ENCODE measurements at regions not wholly inside any gene's neighbourhood (a gene's known extent, or its start where the extent isn't known, plus 50 kb on each side); places are given as distances from the start of the nearest gene placed in this dataset.
"Not testable (repeated sequence)": the region's sequence is repeated elsewhere in the genome, so short reads cannot be mapped to it uniquely, and the experiment has no call there.

GRCh38 chr4:134072137-134072536 is 129.5 kb downstream of the PABPC4L start:
- TF ChIP-seq, protein P1, sequence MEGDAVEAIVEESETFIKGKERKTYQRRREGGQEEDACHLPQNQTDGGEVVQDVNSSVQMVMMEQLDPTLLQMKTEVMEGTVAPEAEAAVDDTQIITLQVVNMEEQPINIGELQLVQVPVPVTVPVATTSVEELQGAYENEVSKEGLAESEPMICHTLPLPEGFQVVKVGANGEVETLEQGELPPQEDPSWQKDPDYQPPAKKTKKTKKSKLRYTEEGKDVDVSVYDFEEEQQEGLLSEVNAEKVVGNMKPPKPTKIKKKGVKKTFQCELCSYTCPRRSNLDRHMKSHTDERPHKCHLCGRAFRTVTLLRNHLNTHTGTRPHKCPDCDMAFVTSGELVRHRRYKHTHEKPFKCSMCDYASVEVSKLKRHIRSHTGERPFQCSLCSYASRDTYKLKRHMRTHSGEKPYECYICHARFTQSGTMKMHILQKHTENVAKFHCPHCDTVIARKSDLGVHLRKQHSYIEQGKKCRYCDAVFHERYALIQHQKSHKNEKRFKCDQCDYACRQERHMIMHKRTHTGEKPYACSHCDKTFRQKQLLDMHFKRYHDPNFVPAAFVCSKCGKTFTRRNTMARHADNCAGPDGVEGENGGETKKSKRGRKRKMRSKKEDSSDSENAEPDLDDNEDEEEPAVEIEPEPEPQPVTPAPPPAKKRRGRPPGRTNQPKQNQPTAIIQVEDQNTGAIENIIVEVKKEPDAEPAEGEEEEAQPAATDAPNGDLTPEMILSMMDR (IDR thresholded peaks at IDR 0.05) = no peak
- Histone ChIP-seq H3K27ac (no peak overlapping the region), H3K4me3 (no peak overlapping the region)
- DNase-seq (ENCODE audit: low spot score) = no peak

DNA sequence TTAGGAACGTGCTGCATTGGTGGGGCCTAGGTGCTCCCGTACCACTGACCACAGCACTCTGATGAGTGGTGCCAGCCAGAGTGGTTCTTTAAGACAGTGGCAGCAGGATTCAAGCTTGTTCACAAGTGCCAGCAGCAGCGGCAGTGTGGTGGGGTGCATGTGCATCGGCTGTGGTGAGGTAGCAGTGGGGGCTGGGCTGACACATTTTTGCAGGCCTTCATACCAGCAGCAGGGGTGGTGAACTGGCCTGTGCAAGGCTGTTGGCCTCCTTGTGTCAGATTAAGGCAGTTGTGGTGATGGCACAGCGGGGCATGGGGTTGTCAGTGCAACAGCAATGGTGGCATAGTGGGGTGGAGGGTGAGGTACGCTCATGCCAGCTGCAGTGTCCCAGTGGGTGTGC is 131.4 kb downstream of the PABPC4L start:
- Histone ChIP-seq H3K27ac (no peak overlapping the region), H3K4me3 (no peak overlapping the region)
- no peak for DNase-seq (ENCODE audit: low spot score)
- TF ChIP-seq, protein P1 (IDR thresholded peaks at IDR 0.05) = no peak

DNA sequence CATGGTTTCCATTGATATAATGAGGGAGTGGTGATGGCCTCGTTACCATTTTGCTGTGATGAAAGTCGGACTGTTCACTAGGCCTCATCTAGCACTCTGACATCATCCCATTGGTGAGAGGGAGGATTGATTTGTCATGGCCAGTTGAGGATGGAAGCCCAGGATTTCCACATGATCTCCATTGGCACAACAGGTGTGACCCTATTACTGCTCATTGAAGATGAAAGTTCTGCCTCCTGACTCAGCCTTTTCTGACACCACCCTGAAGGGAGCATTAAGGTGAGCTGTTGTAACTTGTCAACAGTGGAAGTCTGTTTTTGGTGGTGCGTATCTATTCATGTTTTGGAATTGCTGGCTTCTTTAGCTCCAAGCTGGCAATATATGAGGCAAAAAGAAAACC is 144.2 kb downstream of the PABPC4L start:
- H3K27ac ChIP-seq = no peak overlapping the region
- no peak for DNase-seq (ENCODE audit: low spot score)
- TF ChIP-seq, protein P1 (IDR thresholded peaks at IDR 0.05) = no peak
- no peak overlapping the region for H3K4me3 ChIP-seq

DNA sequence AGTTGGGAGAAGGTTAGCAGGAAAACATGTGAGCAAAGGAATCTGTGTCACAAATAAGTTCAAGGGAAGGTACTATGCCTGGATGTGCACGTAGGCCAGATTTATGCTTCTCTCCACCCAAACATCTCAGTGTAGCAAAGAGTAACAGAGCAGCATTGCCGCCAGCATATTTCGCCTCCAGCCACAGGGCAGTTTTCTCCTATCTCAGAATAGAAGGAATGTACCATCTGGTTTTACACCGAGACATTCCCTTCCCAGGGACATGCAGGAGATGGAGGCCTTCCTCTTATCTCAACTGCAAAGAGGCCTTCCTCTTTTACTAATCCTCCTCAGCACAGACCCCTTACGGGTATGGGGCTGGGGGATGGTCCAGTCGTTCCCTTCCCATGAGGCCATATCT is 155.4 kb downstream of the PABPC4L start:
- not testable (repeated sequence) for H3K27ac ChIP-seq; H3K4me3 ChIP-seq; DNase-seq (ENCODE audit: low spot score)

- DNase-seq (ENCODE audit: low spot score) = no peak
- TF ChIP-seq, protein P1 (IDR thresholded peaks at IDR 0.05) = no peak
- Histone ChIP-seq H3K27ac (no peak overlapping the region), H3K4me3 (no peak overlapping the region)
Measured at GRCh38 chr4:134045411-134045810, 156.2 kb downstream of the PABPC4L start.

DNA sequence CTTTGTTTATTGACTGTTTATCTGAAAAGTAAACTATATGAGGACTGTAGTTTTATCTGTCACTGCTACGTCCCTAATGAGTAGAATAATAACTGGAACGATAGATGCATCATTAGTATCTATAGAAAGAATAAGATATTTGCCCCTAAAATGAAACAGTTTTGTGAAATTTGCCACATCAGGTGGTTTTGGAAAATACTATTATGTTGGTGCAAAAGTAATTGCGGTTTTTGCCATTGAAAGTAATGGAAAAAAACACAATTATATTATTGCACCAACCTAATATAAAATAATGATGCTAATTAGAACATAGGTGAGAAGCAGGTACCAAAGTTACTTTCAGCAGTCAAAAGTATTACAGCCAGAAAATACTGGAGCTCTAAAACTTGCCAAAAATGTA is 158.3 kb downstream of the PABPC4L start:
- no peak overlapping the region for H3K4me3 ChIP-seq

GRCh38 chr4:134028421-134028820 is 173.2 kb downstream of the PABPC4L start:
- TF ChIP-seq, protein P1 (IDR thresholded peaks at IDR 0.05) = no peak
- no peak for DNase-seq (ENCODE audit: low spot score)
- H3K27ac ChIP-seq = no peak overlapping the region
- no peak overlapping the region for H3K4me3 ChIP-seq

More for the DNA sequence above, 158.3 kb downstream of the PABPC4L start:
- no peak for DNase-seq (ENCODE audit: low spot score)
- no peak overlapping the region for H3K27ac ChIP-seq
- TF ChIP-seq, protein P1 (IDR thresholded peaks at IDR 0.05) = no peak

GRCh38 chr4:134027931-134028330 is 173.7 kb downstream of the PABPC4L start:
- TF ChIP-seq, protein P1 (IDR thresholded peaks at IDR 0.05) = no peak
- Histone ChIP-seq H3K27ac (no peak overlapping the region), H3K4me3 (no peak overlapping the region)
- no peak for DNase-seq (ENCODE audit: low spot score)

Data from coronary artery (tissue), 2 donors.